Left colon (tissue), 2 donors: ENCODE measurements at regions not wholly inside any gene's neighbourhood (a gene's known extent, or its start where the extent isn't known, plus 50 kb on each side); places are given as distances from the start of the nearest gene placed in this dataset.

Experiments used
- ATAC-seq: fragments of 200-7000 bp; cut with Tn5 transposase; one replicate; pipeline ENCODE4 v1.9.1; 2020; ENCODE audit warnings: mild to moderate bottlenecking, moderate library complexity
- DNase-seq, 2 donors: peaks; one replicate each; pipeline ENCODE4 v3.0.0-alpha.2; 2020
- intact Hi-C, 2 donors: fragments of 100-400 bp; cut with DNase I in 1 of 2; cut with micrococcal nuclease in 1 of 2; formaldehyde crosslinking; loops; one replicate each; pipeline versions ENCODE4 v1.11.2 to v1.14.0; 2022; cut with DNase I, micrococcal nuclease
- donor health status: DM: no; HTN: no; CAD: no.
- donor health status: DM: yes; HTN: yes; CAD: no.

DNA sequence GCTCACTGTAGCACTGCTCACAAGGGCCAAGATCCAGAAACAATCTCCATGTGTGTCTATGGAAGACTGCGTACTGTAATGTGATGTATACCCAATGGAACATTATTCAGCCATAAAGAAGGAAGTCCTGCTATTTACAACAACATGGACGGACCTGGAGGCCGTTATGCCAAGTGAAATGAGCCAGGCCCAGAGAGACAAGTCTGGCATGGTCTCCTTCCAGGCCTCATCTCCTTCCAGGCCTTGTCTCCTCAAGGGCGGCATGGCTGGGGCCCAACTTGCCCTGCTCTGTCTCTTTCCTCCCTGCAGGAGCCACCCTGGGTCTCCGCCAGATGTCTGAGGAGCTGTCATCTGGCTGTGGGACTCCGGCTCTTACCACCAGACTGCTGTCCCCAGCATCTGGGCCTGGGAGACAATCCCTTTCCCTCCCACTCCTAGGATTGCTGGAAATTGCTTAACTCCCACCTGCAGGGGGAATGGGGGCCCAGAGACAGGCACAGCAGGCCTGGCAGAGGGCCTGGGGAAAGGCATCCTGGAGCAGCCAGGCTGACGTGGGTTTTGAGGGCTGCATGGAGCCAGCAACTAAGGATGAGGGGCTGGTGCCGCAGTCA, 1326.6 kb downstream of the TBC1D22A start:
- intact Hi-C loops = no loop called here
- DNase-seq = peak in 1 of 2 donors; percentile 27
- ATAC-seq = no peak

DNA sequence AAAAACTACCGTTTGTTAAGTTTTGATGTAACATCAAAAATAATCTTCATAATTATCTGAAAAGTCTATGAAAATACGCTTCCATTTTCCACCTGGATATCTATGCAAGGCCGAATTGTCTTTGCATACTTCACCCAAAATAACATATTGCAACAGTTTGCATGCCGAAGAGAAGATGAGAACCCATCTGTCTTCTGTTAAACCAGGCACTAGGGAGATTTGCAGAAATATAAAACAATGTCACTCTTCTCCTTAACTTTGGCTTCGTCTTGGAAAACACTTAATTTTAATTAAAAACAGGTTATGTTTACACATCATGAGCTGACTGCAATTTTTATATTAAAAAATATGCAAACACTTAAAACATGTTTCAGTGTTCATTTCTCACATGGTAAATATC, 1325.8 kb downstream of the TBC1D22A start:
- no peak for DNase-seq
- ATAC-seq = no peak
- intact Hi-C loops = no loop called here

DNA sequence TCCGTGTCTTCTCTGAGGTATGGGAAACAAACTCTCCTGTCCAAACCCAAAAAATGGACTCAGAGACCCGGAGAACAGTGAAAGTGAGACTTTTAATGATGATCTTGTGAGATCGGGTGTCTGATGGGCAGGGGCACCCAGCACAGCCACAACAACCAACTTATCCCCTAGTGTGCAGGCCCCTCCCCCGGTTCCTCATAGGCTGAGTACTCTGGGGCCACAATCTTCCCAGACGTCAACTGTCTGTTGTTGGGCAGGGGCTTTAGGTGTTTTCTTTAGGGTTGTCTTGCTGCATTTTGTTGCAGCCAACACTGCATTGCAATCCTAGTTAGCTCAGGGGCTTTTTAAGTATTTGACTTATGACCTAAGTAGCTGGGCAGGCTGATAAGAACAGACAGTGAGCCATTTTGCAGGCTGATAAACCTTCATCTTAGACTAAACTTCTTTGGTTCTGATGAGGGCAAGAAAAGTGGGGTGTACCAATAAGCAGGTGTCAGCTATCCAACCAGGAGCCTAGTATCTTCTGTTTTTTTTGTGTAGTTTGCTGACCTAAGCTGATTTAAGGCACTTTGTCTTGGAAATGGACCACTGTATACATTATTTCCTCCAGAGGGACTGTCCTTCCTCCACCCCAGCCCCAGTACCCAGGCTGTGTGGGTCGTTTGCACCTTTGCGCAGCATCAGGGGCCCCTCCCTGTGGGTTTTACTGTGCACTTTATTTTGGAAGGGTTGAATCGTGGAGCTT, 1323.6 kb downstream of the TBC1D22A start:
- intact Hi-C loops = no loop called here
- ATAC-seq (no peak), DNase-seq (no peak)

DNA sequence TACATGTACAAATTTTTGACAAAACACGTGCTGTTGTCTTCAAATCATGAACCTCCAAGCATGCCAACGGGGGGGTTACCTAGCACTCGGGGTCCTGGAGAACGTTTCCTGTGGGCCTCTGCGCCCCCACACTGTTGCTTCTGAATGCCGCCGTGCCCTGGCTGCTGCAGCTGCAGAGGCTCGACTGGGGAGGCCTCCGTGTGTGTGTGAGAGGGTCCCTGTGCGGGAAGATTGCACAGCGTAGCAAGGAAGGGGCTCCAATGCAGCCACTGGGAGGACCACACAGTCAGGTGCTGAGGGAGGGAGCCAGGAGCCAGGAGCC, 1322.2 kb downstream of the TBC1D22A start:
- intact Hi-C loops = no loop called here
- no peak for ATAC-seq

DNA sequence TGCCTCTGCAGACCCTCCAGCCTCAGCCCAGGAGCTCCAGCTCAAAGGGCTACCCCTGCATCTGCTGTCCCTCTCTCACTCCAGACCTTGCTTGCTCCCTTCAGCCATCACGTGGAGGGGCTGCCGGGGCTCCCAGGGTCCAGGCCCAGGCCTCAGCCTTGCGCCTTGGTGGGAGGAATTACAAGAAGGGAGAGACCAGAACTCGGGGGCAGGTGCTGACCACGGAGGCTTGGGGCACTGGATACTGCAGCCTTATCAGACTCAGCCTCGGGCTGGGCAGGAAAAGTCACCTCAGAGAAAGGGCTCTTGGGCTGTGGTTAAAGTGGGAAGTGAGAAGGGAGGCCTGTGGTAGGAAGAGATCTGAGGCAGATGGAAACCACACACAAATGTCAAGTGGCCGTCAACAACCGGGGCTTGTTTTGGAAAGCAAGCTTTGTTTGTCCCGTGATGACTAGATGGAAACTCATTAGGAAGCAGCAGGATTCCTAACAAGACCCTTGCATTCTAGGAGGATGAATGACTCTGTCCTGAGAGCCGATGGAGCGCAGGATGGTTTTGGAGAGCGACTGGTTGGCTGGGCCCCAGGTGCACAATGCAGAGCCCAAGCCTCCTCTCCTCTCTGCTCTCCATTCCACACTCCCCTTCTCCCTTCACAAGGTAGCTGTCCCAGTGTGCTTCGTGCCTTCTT, 1321.7 kb downstream of the TBC1D22A start:
- DNase-seq (no peak), ATAC-seq (no peak)
- intact Hi-C loops = no loop called here

More for the DNA sequence above, 1322.2 kb downstream of the TBC1D22A start:
- DNase-seq = no peak

DNA sequence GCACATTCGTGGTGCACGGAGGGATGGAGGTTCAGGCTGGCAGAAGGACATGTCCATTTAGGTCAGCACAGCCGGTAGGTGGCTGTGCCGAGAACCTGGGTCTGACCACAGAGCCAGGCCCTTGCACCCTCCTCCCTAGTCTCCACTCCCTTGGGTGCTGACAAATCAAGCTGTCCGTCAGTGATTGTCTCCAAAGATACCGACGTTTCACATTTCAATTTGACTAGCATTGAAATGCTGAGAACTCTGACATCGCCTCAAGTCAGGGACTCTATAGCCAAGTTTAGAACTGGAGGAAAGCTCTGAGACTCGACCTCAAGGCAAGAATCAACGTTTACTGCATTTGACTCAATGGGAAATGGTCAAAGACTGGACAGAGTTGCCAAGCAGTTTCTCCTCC, 1321.1 kb downstream of the TBC1D22A start:
- intact Hi-C loops = no loop called here
- no peak for DNase-seq

DNA sequence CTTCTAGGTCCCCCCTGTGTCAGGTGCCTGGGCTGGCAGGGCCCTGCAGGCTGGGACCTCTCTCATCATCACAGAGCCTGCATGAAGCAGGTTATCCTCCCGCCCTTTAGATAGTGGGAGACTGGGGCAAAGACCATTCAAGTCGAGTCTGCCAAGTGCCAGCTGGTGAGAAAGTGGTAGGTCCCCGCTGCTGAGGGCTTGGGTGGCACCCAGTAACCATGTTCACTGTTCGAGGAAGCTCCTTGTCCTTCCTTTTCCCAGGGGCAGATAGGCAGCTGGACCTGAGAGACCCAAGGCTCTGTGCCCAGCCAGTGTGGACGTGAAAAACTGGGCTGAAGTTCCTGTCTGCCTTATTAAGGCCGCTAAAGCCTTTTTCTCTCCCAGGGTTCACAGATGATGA, 1319.8 kb downstream of the TBC1D22A start:
- intact Hi-C loops = no loop called here
- ATAC-seq (no peak), DNase-seq (no peak)

More for the DNA sequence above, 1321.1 kb downstream of the TBC1D22A start:
- no peak for ATAC-seq

DNA sequence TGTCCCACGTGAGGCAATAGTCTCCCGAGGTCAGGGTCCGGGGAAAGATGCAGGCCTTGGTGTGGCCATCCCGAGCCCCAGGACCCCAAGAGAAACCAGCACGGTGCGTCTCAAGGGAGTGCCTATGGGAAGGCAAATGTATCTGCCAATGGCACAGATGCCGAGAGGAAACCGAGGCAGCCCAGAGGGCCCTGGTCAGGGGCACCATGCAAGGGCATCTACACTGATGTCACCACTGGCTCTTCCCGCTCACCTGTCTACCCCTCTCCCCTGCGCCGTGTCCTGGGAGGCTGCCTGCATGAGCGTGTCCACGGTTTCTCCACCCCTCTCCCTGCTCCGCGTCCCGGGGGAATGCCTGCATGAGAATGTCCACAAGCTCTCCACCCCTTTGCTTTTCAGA, 1318.8 kb downstream of the TBC1D22A start:
- intact Hi-C loops = no loop called here
- no peak for ATAC-seq
- DNase-seq = no peak

DNA sequence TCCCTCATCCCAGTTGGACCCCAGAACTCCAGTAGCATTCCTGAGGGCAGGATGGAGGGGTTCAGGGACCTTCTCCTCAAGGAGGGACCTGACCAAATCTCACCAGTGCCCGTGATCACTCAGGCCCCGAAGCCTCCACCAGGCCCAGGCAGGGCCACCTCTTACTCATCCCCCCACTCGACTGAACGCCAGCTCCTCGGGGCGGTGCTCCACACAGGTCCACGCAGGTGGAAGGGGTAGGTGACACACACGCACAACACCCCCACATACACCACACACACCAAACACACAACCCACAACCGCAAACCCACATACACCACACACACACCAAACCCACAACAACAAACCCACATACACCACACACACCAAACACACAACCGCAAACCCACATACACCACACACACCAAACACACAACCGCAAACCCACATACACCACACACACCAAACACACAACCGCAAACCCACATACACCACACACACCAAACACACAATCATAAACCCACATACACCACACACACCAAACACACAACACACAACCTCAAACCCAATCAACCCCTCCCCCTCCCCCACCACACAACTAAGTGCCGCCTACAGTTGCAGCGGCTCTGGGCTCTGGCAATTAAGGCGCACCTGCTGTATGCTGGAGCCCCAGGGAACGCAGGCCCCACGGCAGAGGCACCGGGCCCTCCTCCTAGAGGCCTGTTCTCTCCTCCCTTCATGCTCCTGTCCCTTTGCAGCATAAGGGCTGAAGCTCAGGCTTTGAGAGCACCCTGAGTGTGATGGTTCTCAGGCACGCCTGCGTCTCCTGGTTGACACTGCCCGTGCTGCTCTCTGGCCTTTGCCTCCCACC, 1318.1 kb downstream of the TBC1D22A start:
- ATAC-seq (no peak), DNase-seq (no peak)
- intact Hi-C loops = no loop called here

DNA sequence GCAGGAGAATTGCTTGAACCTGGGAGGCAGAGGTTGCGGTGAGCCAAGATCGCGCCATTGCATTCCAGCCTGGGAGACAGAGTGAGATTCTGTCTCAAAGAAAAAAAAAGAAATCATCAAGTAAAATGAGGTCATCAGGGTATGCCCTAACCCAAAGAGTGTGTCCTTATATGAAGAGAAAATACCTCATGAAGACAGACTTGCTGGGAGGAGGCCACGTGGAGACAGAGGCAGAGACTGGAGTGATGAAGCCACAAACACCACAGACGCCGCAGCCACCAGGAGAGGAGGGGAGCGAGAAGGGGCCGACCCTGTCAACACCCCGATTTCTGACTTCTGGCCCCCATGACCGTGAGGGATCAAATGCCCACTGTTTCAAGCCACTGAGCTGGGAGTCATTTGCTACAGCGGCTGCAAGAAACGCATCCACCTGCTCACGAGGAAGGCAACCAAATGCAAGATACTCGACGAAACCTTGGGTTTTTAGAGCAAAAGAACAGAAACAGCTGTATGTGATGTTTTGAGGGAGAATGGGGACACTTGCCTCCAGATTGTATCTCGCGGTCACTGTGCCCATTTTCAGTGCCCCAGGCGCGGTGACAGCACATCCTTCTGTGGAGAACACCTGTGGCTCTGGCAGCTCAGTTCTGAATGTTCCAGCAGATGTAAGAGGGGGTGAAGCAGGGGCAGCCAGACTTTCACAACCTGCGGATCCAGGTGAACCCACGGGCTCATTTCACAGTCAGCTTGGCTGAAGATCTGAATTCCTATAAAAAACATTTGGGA, 1317.2 kb downstream of the TBC1D22A start:
- intact Hi-C loops = no loop called here
- no peak for DNase-seq
- ATAC-seq = no peak

DNA sequence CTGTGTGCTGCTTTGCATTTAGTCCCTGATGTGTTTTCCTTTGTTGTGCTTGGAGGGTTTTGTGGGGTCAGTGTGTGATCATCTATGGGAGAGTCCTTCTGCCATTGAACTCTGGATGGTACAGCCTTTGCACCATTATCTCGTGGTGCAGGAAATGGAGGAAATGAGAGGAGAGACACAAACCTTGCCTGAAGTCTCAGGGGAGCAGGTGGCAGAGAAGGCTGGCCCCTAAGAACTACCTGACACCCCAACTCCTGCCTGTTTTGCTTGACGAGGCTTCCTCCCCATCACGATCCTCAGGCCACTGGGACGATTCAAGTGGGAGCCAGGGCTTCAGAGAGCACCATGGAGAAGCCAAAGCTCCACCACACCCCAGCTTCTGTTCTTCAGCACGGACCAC, 1316.4 kb downstream of the TBC1D22A start:
- ATAC-seq (no peak), DNase-seq (no peak)
- intact Hi-C loops = no loop called here

DNA sequence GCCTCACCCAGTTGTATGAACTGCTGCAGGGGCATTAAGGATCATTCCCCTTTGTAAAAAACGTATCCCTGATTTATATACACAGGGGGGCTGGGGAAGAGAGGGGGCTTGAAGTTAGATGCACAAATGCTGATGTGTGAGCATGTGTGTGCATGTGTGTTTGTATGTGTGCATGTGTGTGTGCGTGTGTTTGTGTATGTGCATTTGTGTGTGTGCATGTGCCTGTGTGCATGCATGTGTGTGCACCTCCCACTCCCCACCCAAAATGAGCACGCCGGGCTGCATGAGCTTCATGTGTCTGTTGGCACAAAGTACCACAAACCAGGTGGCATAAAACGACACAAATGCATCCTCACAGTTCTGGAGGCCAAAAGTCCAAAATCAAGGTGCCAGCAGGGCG, 1315.2 kb downstream of the TBC1D22A start:
- no peak for ATAC-seq
- intact Hi-C loops = no loop called here
- no peak for DNase-seq

DNA sequence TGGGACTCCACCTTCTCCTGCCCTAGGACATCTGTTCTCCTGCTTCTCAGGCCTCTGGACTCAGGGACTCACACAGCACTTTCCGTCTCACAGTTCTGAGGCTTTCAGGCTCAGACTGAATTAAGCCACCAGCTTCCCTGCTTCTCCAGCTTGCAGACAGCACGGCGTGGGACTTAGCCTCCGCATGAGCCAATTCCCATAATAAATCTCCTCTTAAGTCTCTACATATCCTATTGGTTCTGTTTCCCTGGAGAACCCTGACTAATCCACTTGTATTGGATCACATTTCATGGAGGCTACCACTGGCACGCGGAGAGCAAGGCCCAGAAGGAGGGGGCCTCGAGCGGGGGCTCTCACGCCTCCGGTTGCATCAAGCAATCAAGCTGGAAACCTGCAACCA, 1313.6 kb downstream of the TBC1D22A start:
- DNase-seq = no peak
- ATAC-seq = no peak
- intact Hi-C loops = no loop called here

DNA sequence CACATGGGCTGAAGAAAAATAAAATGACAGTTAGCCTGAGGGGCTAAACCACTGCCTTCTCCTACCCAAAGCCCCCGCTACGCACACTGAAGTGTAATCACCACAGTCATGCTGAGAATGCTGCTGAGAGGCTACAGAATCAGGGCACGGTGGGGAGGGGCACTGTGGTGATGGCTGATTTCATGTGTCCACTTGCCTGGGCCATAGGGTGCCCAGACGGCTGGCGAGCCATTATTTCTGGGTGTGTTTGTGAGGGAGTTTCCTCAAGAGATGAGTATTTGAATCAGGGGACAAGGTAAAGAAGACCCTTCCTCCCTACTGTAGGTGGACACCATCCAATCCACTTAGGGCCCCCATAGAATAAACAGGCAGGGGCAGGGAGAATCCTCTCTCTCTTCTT, 1313.2 kb downstream of the TBC1D22A start:
- no peak for ATAC-seq
- intact Hi-C loops = no loop called here
- no peak for DNase-seq

DNA sequence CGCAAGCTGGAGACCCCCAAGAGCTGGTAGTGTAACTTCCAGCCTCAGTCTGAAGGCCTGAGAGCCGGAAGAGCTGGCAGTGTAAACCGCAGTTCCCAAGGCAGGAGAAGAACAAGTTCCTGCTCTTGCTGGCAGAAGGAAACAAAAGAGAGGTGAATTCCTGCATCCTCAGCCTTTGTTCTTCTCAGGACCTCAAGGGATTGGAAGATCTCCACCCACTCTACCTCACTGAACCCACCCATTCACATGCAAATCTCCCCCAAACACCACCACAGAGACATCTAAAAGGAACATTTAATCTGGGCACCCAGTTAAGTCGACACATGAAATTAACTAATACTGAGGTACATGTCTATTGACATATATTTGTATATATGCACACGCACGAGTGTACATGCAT, 1310.3 kb downstream of the TBC1D22A start:
- no peak for DNase-seq
- intact Hi-C loops = no loop called here
- no peak for ATAC-seq

DNA sequence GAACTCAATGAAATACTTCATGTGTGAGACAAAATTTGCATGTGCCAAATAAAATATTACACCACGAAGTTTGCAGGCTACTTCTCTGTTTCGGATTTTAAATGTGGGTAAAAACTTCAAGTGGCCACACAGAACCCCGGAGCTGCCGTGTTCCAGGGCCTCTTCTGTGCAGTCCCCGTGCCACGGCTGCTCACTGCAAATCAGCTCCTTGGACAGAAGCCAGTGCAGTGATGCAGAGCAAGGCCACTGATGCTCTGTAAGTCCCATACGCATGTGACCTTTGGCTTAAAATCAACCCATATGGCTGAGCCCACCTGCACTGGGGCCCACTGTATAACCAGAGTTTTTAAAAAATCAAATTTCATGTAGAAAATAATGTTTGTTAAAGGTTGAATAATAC, 1309.4 kb downstream of the TBC1D22A start:
- intact Hi-C loops = no loop called here
- DNase-seq (no peak), ATAC-seq (no peak)

DNA sequence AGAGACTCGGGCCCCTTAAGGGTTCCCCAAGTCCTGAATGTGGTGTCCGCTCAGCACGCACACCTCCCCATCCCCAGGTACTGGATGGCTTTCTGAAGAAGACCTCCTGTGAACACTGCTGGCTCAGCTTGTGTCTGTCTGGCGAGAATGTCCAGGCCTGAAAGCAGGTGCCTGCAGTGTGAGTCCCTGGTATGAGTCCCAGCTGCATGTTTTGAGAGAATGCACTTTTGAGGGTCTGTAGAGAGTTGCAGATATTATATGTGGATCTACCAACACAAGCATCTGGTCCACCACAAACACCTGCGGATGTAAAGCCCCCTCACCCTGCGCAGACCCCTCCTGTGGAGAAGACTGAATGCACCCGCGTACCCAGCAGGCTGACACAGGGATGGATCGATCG, 1308.9 kb downstream of the TBC1D22A start:
- DNase-seq = no peak
- intact Hi-C loops = no loop called here
- ATAC-seq = no peak

DNA sequence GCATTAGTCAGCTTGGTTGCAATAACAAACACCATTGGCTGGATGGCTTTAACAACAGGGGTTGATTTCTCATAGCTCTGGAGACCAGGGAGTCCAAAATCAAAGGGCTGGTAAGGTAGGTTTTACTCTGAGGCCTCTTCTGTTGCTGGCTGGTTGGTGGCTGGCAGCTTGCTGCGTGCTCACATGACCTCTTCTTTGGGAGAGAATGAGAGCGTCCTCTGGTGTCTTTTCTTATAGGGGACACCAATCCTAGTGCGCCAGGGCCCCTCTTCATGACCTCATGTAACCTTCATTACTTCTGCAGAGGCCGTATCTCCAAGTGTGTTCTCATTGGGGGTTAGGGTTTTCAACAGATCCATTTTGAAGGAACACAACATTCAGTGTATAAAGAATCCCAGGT, 1308.3 kb downstream of the TBC1D22A start:
- DNase-seq (no peak), ATAC-seq (no peak)
- intact Hi-C loops = no loop called here

DNA sequence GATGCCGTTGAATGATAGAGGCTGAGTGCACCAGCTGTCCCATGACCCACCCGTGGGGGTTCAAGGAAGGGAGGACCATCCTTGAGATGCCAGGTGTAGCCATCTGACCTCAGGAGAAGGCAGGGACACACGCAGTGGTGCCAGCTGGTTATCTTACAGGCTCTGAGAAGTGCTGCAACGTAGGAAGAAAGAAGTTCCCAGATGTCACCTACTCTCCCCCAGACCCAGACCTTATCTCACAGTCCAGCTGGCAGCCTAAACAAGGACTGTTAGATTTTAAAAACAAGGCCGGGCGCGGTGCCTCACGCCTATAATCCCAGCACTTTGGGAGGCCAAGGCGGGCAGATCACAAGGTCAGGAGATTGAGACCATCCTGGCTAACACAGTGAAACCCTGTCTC, 1307.6 kb downstream of the TBC1D22A start:
- DNase-seq (no peak), ATAC-seq (no peak)
- intact Hi-C loops = no loop called here
